SK-N-SH (cell line): ENCODE measurements at regions not wholly inside any gene's neighbourhood (a gene's known extent, or its start where the extent isn't known, plus 50 kb on each side); places are given as distances from the start of the nearest gene placed in this dataset.

ENCODE experiments used
- CTCF ChIA-PET: fragments of 300-600, 350-600 bp; formaldehyde crosslinking; extraction: SDS; loops from one replicate; lab custom pipeline; 2021; lab: Yijun Ruan, JAX
- POLR2A ChIA-PET: fragments of 350-600 bp; sonication (Branson Sonifier 250); formaldehyde crosslinking; extraction: SDS; loops from one replicate; lab custom pipeline; 2020; ENCODE audit warnings: antibody characterized with exemption, inconsistent platforms; lab: Yijun Ruan, JAX
- DNase-seq: peaks from one replicate; pipeline ENCODE4 v3.0.0; 2012
- H2AFZ ChIP-seq: fragments of 200-600 bp; sonication (generic); 2 replicates; pipeline ENCODE4 v1.8.1; 2016; ENCODE audit warnings: antibody characterized with exemption, mild to moderate bottlenecking, low read depth
- H3F3A ChIP-seq: fragments of 200-600 bp; sonication (generic); replicated peaks from 2 replicates; pipeline ENCODE3; 2016; ENCODE audit warnings: antibody characterized with exemption, mild to moderate bottlenecking; ENCODE audit not compliant: insufficient read depth
- H3K27ac ChIP-seq, 2 experiments: fragments of 200-500 bp in 1 of 2; fragments of 200-600 bp in 1 of 2; sonication (Bioruptor generic) in 1 of 2; sonication (generic), shearing (Covaris generic) in 1 of 2; 2 replicates each; pipeline versions ENCODE4 v1.5.1 to v1.6.1; 2014 to 2016; ENCODE audit warnings: low read depth in 2 of 2, inconsistent platforms in 1 of 2, low read length in 1 of 2, mild to moderate bottlenecking in 1 of 2, mixed read lengths in 1 of 2
- H3K27me3 ChIP-seq: fragments of 200-600 bp; sonication (generic), shearing (Covaris generic); 2 replicates; pipeline ENCODE4 v1.6.1; 2016; ENCODE audit warnings: mixed run types; ENCODE audit not compliant: insufficient read depth
- H3K36me3 ChIP-seq, 2 experiments: fragments of 200-500 bp in 1 of 2; fragments of 200-600 bp in 1 of 2; sonication (Bioruptor generic) in 1 of 2; sonication (generic) in 1 of 2; replicated peaks in 1 of 2; 2 replicates each; pipeline versions ENCODE3 to v1.5.1; 2014 to 2016; ENCODE audit warnings: low read length in 1 of 2, mild to moderate bottlenecking in 1 of 2; ENCODE audit not compliant: insufficient read depth in 2 of 2, control insufficient read depth in 1 of 2
- H3K4me1 ChIP-seq, 2 experiments: fragments of 200-500 bp in 1 of 2; fragments of 200-600 bp in 1 of 2; sonication (Bioruptor generic) in 1 of 2; sonication (generic), shearing (Covaris generic) in 1 of 2; 2 replicates each; pipeline versions ENCODE4 v1.5.1 to v1.6.1; 2014 to 2016; ENCODE audit warnings: low read depth in 1 of 2, low read length in 1 of 2, mixed run types in 1 of 2; ENCODE audit not compliant: insufficient read depth in 2 of 2, control insufficient read depth in 1 of 2
- H3K4me2 ChIP-seq: fragments of 200-600 bp; sonication (generic), shearing (Covaris generic); 2 replicates; pipeline ENCODE4 v1.6.1; 2017; ENCODE audit warnings: mixed run types
- H3K4me3 ChIP-seq, 2 experiments: fragments of 200-500 bp in 1 of 2; fragments of 200-600 bp in 1 of 2; sonication (Bioruptor generic) in 1 of 2; sonication (generic), shearing (Covaris generic) in 1 of 2; 2 replicates each; pipeline versions ENCODE4 v1.5.1 to v1.8.1; 2014 to 2016; ENCODE audit warnings: low read depth in 2 of 2, inconsistent platforms in 1 of 2, low read length in 1 of 2, mild to moderate bottlenecking in 1 of 2, mixed read lengths in 1 of 2, moderate library complexity in 1 of 2
- H3K79me2 ChIP-seq: fragments of 200-600 bp; sonication (generic); 2 replicates; pipeline ENCODE4 v1.8.1; 2017; ENCODE audit warnings: mild to moderate bottlenecking; ENCODE audit not compliant: insufficient read depth
- H3K9ac ChIP-seq: fragments of 200-600 bp; sonication (generic); 2 replicates; pipeline ENCODE4 v1.6.1; 2017; ENCODE audit warnings: mixed run types
- H3K9me2 ChIP-seq: fragments of 200-600 bp; sonication (generic); 2 replicates; pipeline ENCODE4 v1.6.1; 2017; ENCODE audit warnings: mixed run types
- H3K9me3 ChIP-seq: fragments of 200-600 bp; sonication (generic); 2 replicates; pipeline ENCODE4 v1.6.1; 2017; ENCODE audit warnings: mixed run types, mild to moderate bottlenecking, moderate library complexity
- H4K20me1 ChIP-seq: fragments of 200-600 bp; sonication (generic); 2 replicates; pipeline ENCODE4 v1.6.1; 2017; ENCODE audit warnings: mild to moderate bottlenecking, mixed run types; ENCODE audit not compliant: insufficient read depth
- CHD2 ChIP-seq: fragments of 150-350 bp; IDR thresholded peaks from 2 replicates; pipeline ENCODE4 v1.6.1; 2018; ENCODE audit warnings: low read length; ENCODE audit not compliant: partially characterized antibody
- EP300 ChIP-seq, 2 experiments: IDR thresholded peaks; 2 replicates each; pipeline versions ENCODE4 v1.4.0 to v1.6.1; 2012; ENCODE audit warnings: borderline replicate concordance in 1 of 2, low read depth in 1 of 2, low read length in 1 of 2
- FOSL2 ChIP-seq: IDR thresholded peaks from 2 replicates; pipeline ENCODE4 v1.4.0; 2012; ENCODE audit warnings: low read depth, mild to moderate bottlenecking, moderate library complexity, borderline replicate concordance
- JUND ChIP-seq: IDR thresholded peaks from 2 replicates; pipeline ENCODE4 v1.4.0; 2012
- RAD21 ChIP-seq: IDR thresholded peaks from 2 replicates; pipeline ENCODE4 v1.6.1; 2012; ENCODE audit warnings: mild to moderate bottlenecking, low read length
- RCOR1 ChIP-seq: fragments of 150-350 bp; IDR thresholded peaks from 2 replicates; pipeline ENCODE4 v1.6.1; 2017; ENCODE audit warnings: antibody characterized with exemption, low read length
- WGBS: methylation state at CpG from one replicate; pipeline ENCODE4 v1.1.6; 2017; ENCODE audit warnings: low lambda C conversion rate; 5-methylcytosine and 5-hydroxymethylcytosine counted together
- TF ChIP-seq, protein P1 (sequence below): IDR thresholded peaks from 2 replicates; pipeline ENCODE4 v1.6.1; 2012; ENCODE audit warnings: mild to moderate bottlenecking, low read depth, low read length, moderate library complexity

DNA sequence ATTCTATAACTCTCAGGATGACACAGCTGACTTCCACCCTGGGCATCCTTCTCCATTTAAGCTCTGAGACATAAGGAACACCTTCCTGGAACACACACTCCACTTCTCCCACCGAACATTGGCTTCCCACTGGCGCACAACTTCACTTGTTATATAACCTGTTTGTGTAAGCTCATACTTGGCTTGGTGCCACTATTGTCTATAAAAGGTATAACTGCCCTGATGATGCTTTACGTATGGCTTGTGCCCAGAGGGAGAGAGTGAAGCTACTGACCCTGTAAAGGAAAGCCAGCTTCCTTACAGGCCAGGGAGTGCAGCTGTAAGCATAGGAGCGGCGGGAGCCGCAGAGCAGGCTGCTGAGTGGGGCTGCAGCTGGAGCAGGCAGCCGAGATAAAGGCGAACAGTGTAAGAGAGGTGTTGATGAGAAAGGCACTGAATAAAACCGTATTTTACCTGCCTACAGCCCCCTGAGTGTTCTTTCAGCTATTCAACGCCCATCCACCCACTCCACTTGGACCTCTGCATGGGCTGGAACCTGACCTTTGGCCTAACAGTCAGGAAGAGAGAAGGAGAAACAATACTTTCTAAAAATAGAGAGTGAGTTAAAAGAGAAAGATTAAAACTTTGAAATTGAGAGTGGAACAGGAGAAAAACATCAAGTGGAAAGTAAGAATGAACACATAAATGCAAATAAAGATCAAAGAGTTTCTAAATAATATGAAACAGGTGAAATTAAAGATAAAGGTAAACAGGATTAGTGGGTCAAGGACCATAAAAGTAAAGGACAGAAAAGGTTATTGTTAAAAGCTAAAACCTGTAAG lies 252.1 kb upstream of the ARHGAP42 start:
- CTCF ChIA-PET, result no interaction called here
- Histone ChIP-seq H3F3A (no peaks in the 10 kb centered on the region), H3K9ac (no peak overlapping the region), H3K4me1 (no peaks in the 10 kb centered on the region), H3K79me2 (no peaks in the 10 kb centered on the region), H3K27ac (no peak overlapping the region), H4K20me1 (no peaks in the 10 kb centered on the region), H3K36me3 (no peaks in the 10 kb centered on the region), H3K27me3 (no peaks in the 10 kb centered on the region), H3K9me2 (no peaks in the 10 kb centered on the region), H2AFZ (no peak overlapping the region), H3K4me3 (no peak overlapping the region), H3K9me3 (no peaks in the 10 kb centered on the region), H3K4me2 (no peak overlapping the region)
- TF ChIP-seq EP300 (IDR thresholded peaks at IDR 0.05; ENCODE audit: borderline replicate concordance in 1 of 2, low read depth in 1 of 2, low read length in 1 of 2) (no peak), JUND (no peak), RAD21 (no peak)
- WGBS, result 10% methylated on average over 10 of the region's 10 CpGs
- DNase-seq, result no peak
- POLR2A ChIA-PET, result no interaction called here

DNA sequence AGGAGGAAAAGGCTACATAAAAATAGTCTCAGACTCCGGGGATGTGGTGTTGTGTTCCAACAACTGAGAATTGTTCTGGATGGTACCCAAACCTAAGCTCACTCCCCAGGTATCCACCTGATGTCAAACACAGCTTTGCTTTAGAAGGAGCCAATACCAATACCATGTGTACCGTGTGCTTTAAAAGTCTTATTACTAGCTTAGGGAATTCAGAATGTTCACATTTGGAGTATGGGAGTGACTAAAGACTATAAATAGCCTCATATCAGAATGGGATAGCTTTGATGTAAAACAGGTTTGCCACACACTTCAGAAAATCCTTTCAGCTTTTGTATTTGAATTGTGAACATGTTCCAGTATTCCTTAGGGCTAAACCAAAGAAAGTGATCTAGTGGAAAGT lies 248.7 kb upstream of the ARHGAP42 start:
- Histone ChIP-seq H4K20me1 (no peaks in the 10 kb centered on the region), H3K4me2 (no peak overlapping the region), H3K27ac (no peak overlapping the region), H3K27me3 (no peaks in the 10 kb centered on the region), H3K4me3 (no peak overlapping the region), H2AFZ (no peak overlapping the region), H3K9me2 (no peaks in the 10 kb centered on the region), H3F3A (no peaks in the 10 kb centered on the region), H3K36me3 (no peaks in the 10 kb centered on the region), H3K4me1 (no peaks in the 10 kb centered on the region), H3K9me3 (no peaks in the 10 kb centered on the region), H3K79me2 (no peaks in the 10 kb centered on the region), H3K9ac (no peak overlapping the region)
- CTCF ChIA-PET, result interaction anchor here (1.0 kb wide), 1 partner anchor 19 kb away, joined by 3 read pairs; no protein-coding TSS in a partner anchor
- POLR2A ChIA-PET, result no interaction called here
- TF ChIP-seq, protein P1, sequence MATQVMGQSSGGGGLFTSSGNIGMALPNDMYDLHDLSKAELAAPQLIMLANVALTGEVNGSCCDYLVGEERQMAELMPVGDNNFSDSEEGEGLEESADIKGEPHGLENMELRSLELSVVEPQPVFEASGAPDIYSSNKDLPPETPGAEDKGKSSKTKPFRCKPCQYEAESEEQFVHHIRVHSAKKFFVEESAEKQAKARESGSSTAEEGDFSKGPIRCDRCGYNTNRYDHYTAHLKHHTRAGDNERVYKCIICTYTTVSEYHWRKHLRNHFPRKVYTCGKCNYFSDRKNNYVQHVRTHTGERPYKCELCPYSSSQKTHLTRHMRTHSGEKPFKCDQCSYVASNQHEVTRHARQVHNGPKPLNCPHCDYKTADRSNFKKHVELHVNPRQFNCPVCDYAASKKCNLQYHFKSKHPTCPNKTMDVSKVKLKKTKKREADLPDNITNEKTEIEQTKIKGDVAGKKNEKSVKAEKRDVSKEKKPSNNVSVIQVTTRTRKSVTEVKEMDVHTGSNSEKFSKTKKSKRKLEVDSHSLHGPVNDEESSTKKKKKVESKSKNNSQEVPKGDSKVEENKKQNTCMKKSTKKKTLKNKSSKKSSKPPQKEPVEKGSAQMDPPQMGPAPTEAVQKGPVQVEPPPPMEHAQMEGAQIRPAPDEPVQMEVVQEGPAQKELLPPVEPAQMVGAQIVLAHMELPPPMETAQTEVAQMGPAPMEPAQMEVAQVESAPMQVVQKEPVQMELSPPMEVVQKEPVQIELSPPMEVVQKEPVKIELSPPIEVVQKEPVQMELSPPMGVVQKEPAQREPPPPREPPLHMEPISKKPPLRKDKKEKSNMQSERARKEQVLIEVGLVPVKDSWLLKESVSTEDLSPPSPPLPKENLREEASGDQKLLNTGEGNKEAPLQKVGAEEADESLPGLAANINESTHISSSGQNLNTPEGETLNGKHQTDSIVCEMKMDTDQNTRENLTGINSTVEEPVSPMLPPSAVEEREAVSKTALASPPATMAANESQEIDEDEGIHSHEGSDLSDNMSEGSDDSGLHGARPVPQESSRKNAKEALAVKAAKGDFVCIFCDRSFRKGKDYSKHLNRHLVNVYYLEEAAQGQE, result no peak
- TF ChIP-seq EP300 (IDR thresholded peaks at IDR 0.05; ENCODE audit: borderline replicate concordance in 1 of 2, low read depth in 1 of 2, low read length in 1 of 2) (no peak), JUND (no peak), FOSL2 (no peak)
- 8% methylated on average over 2 of the region's 2 CpGs for WGBS
- no peak for DNase-seq

DNA sequence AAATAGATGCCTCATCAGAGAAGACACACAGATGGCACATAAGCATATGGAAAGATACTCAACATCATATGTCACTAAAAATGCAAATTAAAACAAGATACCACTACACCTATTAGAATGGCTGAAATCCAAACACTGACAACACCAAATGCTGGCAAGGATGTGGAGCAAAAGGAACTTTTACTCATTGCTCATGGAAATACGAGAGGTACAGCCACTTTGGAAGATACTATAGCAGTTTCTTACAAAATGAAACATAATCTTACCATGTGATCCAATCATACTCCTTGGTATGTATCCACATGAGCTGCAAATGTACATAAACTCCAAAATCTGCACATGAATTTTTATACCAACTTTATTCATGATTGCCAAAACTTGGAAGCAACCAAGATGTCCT lies 246.0 kb upstream of the ARHGAP42 start:
- Histone ChIP-seq H2AFZ (no peak overlapping the region), H4K20me1 (no peaks in the 10 kb centered on the region), H3K36me3 (no peaks in the 10 kb centered on the region), H3K4me3 (no peak overlapping the region), H3K27me3 (no peaks in the 10 kb centered on the region), H3K4me2 (no peak overlapping the region), H3K9ac (no peak overlapping the region), H3K27ac (no peak overlapping the region), H3F3A (no peaks in the 10 kb centered on the region), H3K9me3 (no peaks in the 10 kb centered on the region), H3K9me2 (no peaks in the 10 kb centered on the region), H3K79me2 (no peaks in the 10 kb centered on the region), H3K4me1 (no peaks in the 10 kb centered on the region)
- DNase-seq, result no peak
- 0% methylated on average over 1 of the region's 1 CpG for WGBS
- POLR2A ChIA-PET, result no interaction called here
- CTCF ChIA-PET, result no interaction called here
- TF ChIP-seq RCOR1 (no peak), CHD2 (no peak)
